ENCODE measurements at regions not wholly inside any gene's neighbourhood (a gene's known extent, or its start where the extent isn't known, plus 50 kb on each side); places are given as distances from the start of the nearest gene placed in this dataset.

DNA sequence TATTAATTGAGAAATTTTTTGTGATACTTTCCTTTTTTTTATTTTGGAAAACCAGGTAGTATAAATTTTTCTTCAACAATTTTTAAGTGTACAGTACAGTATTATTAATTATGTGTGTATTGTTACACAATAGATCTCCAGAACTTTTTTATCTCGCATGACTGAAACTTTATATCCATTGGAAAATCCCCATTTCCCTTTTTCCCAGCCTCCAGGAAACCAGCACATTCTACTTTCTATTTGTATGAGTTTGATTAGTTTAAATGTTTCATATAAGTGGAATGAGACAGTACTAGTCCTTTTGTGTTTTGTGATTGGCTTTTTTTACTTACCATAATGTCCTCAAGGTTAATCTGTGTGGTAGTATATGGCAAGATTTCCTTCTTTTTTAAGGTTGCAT is 399.5 kb upstream of the ARGLU1 start:
- Histone ChIP-seq H3K36me3 (ENCODE audit: insufficient read depth) (no peaks in the 10 kb centered on the region), H2AFZ (ENCODE audit: low read depth) (no peak overlapping the region), H3K4me1 (ENCODE audit: low read depth, poor library complexity, severe bottlenecking) (no peaks in the 10 kb centered on the region), H3K9ac (no peak overlapping the region), H3K27me3 (ENCODE audit: insufficient read depth, low read depth) (no peaks in the 10 kb centered on the region), H4K20me1 (ENCODE audit: insufficient read depth) (no peaks in the 10 kb centered on the region), H3K4me3 (IDR thresholded peaks at IDR 0.05; ENCODE audit: insufficient read depth, low read depth, low read length) (no peak overlapping the region), H3K27ac (no peak overlapping the region), H3K79me2 (ENCODE audit: insufficient read depth, low read depth) (no peaks in the 10 kb centered on the region), H3K4me2 (no peak overlapping the region)
- TF ChIP-seq, protein P1, sequence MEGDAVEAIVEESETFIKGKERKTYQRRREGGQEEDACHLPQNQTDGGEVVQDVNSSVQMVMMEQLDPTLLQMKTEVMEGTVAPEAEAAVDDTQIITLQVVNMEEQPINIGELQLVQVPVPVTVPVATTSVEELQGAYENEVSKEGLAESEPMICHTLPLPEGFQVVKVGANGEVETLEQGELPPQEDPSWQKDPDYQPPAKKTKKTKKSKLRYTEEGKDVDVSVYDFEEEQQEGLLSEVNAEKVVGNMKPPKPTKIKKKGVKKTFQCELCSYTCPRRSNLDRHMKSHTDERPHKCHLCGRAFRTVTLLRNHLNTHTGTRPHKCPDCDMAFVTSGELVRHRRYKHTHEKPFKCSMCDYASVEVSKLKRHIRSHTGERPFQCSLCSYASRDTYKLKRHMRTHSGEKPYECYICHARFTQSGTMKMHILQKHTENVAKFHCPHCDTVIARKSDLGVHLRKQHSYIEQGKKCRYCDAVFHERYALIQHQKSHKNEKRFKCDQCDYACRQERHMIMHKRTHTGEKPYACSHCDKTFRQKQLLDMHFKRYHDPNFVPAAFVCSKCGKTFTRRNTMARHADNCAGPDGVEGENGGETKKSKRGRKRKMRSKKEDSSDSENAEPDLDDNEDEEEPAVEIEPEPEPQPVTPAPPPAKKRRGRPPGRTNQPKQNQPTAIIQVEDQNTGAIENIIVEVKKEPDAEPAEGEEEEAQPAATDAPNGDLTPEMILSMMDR (conservative IDR thresholded peaks at IDR 0.05; ENCODE audit: low read depth, low read length) = no peak

DNA sequence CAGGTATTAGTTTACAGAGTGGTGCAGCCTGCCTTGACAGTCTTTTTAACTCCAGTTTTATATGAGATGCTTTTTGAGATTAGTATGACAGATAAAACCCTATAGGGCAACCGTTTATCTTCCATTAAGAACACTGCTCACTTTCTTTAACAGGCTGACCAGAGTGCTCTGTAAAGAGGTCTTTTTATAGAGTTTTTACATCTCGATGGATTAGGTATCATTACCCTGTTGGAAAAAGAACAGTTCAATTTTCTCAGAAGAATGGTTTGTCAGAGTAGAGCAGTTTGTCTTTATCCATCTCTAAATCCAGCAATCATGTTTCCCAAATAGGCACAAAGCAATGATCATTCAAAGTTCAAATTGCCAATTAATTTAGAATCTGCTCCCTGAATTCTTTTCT is 395.2 kb upstream of the ARGLU1 start:
- H3K79me2 ChIP-seq (ENCODE audit: insufficient read depth, low read depth) = no peaks in the 10 kb centered on the region
- H3K27ac ChIP-seq = no peak overlapping the region
- no peaks in the 10 kb centered on the region for H3K4me1 ChIP-seq (ENCODE audit: low read depth, poor library complexity, severe bottlenecking)
- no peak overlapping the region for H2AFZ ChIP-seq (ENCODE audit: low read depth)
- no peaks in the 10 kb centered on the region for H4K20me1 ChIP-seq (ENCODE audit: insufficient read depth)
- no peak overlapping the region for H3K4me2 ChIP-seq
- TF ChIP-seq, protein P1 (conservative IDR thresholded peaks at IDR 0.05; ENCODE audit: low read depth, low read length) = no peak
- no peaks in the 10 kb centered on the region for H3K36me3 ChIP-seq (ENCODE audit: insufficient read depth)
- no peaks in the 10 kb centered on the region for H3K27me3 ChIP-seq (ENCODE audit: insufficient read depth, low read depth)
- H3K4me3 ChIP-seq (IDR thresholded peaks at IDR 0.05; ENCODE audit: insufficient read depth, low read depth, low read length) = no peak overlapping the region
- H3K9ac ChIP-seq = no peak overlapping the region

DNA sequence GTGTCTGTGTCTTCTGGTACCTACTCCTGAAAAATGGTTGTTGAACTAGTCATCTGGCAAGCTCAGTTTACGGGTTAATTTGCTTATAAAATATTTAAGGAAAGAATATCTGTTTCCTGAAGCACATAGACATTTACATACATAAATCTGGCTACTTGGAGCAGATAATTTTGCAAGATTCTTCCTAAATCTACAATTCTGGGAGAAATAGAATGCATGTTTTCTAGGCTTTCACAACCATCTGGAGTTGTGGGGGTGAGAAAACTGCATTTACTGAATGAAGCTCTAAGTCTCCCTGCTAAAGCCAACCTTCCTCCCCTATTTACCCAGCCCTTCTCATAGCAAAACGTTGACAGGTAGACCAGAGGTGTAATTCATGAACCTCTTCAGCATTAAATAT is 393.7 kb upstream of the ARGLU1 start:
- Histone ChIP-seq H2AFZ (ENCODE audit: low read depth) (no peak overlapping the region), H3K4me3 (IDR thresholded peaks at IDR 0.05; ENCODE audit: insufficient read depth, low read depth, low read length) (no peak overlapping the region), H3K4me2 (no peak overlapping the region), H3K36me3 (ENCODE audit: insufficient read depth) (no peaks in the 10 kb centered on the region), H3K27ac (no peak overlapping the region), H4K20me1 (ENCODE audit: insufficient read depth) (no peaks in the 10 kb centered on the region), H3K27me3 (ENCODE audit: insufficient read depth, low read depth) (no peaks in the 10 kb centered on the region), H3K9ac (no peak overlapping the region), H3K4me1 (ENCODE audit: low read depth, poor library complexity, severe bottlenecking) (no peaks in the 10 kb centered on the region), H3K79me2 (ENCODE audit: insufficient read depth, low read depth) (no peaks in the 10 kb centered on the region)
- TF ChIP-seq, protein P1 (conservative IDR thresholded peaks at IDR 0.05; ENCODE audit: low read depth, low read length) = no peak

DNA sequence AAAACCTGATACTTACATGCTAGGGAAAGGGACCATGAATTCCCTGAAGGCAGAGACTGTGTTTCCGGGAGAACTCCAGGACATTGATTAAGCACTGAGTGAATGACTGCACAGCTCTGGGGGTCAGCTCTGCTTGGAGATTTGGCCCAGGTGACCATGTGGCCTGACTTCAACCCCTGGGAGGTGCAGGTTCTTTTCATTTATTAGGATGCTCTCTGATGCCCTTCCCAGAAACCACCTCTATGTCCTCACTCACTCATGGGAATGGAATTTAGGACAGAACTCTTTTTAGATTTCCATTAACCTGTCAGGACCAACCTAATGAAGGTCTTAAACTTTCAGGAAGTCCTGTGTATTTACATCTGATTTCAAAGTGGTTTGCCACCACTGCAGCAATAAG is 393.3 kb upstream of the ARGLU1 start:
- TF ChIP-seq, protein P1 (conservative IDR thresholded peaks at IDR 0.05; ENCODE audit: low read depth, low read length) = no peak
- H3K27me3 ChIP-seq (ENCODE audit: insufficient read depth, low read depth) = no peaks in the 10 kb centered on the region
- no peaks in the 10 kb centered on the region for H3K36me3 ChIP-seq (ENCODE audit: insufficient read depth)
- no peak overlapping the region for H3K27ac ChIP-seq
- H3K4me1 ChIP-seq (ENCODE audit: low read depth, poor library complexity, severe bottlenecking) = no peaks in the 10 kb centered on the region
- H3K9ac ChIP-seq = no peak overlapping the region
- H3K4me2 ChIP-seq = no peak overlapping the region
- H3K79me2 ChIP-seq (ENCODE audit: insufficient read depth, low read depth) = no peaks in the 10 kb centered on the region
- no peak overlapping the region for H2AFZ ChIP-seq (ENCODE audit: low read depth)
- H4K20me1 ChIP-seq (ENCODE audit: insufficient read depth) = no peaks in the 10 kb centered on the region
- no peak overlapping the region for H3K4me3 ChIP-seq (IDR thresholded peaks at IDR 0.05; ENCODE audit: insufficient read depth, low read depth, low read length)

Data from KMS-11 (cell line).